ENCODE measurements at regions not wholly inside any gene's neighbourhood (a gene's known extent, or its start where the extent isn't known, plus 50 kb on each side); places are given as distances from the start of the nearest gene placed in this dataset.

GRCh38 chr1:239819096-239819495 is 272.6 kb upstream of the FMN2 start:
- ATAC-seq: no peak
- ChIA-PET CTCF (interaction anchor here (0.6 to 2.8 kb wide), 6 partner anchors 65 to 234 kb away, joined by 3 to 15 read pairs (median 4); no protein-coding TSS in a partner anchor), POLR2A (interaction anchor here (1.0 kb wide), 1 partner anchor 99 kb away, joined by 3 read pairs; no protein-coding TSS in a partner anchor)
- H3K4me1 Mint-ChIP-seq (ENCODE audit: low read depth): peaks cover 4% of the 10 kb centered on the region
- no peak overlapping the region for H3K27ac Mint-ChIP-seq
- no peaks in the 10 kb centered on the region for H3K27me3 Mint-ChIP-seq (ENCODE audit: low read depth)
- no peaks in the 10 kb centered on the region for H3K36me3 Mint-ChIP-seq (ENCODE audit: low read depth)
- peak; percentile 27 for DNase-seq
- H3K4me3 Mint-ChIP-seq: no peak overlapping the region
- H3K9me3 Mint-ChIP-seq (ENCODE audit: insufficient read depth): no peaks in the 10 kb centered on the region

- DNase-seq (no peak), ATAC-seq (no peak)
- no peaks in the 10 kb centered on the region for H3K36me3 Mint-ChIP-seq (ENCODE audit: low read depth)
- no peaks in the 10 kb centered on the region for H3K9me3 Mint-ChIP-seq (ENCODE audit: insufficient read depth)
- H3K27me3 Mint-ChIP-seq (ENCODE audit: low read depth): no peaks in the 10 kb centered on the region
- CTCF ChIA-PET: interaction anchor here (0.6 to 1.4 kb wide), 4 partner anchors 78 to 235 kb away, joined by 3 to 5 read pairs (median 4); no protein-coding TSS in a partner anchor
- no peaks in the 10 kb centered on the region for H3K4me1 Mint-ChIP-seq (ENCODE audit: low read depth)
- no peak overlapping the region for H3K4me3 Mint-ChIP-seq
- H3K27ac Mint-ChIP-seq: no peak overlapping the region
- POLR2A ChIA-PET: interaction anchor here (1.0 kb wide), 1 partner anchor 100 kb away, joined by 3 read pairs; no protein-coding TSS in a partner anchor
These were observed 271.9 kb upstream of the FMN2 start for GRCh38 chr1:239819756-239820250.

- Mint-ChIP-seq H3K4me3 (no peak overlapping the region), H3K36me3 (ENCODE audit: low read depth) (no peaks in the 10 kb centered on the region), H3K27ac (no peak overlapping the region), H3K9me3 (ENCODE audit: insufficient read depth) (no peaks in the 10 kb centered on the region), H3K4me1 (ENCODE audit: low read depth) (no peaks in the 10 kb centered on the region), H3K27me3 (ENCODE audit: low read depth) (no peaks in the 10 kb centered on the region)
- ATAC-seq (no peak), DNase-seq (no peak)
- ChIA-PET POLR2A (no interaction called here), CTCF (no interaction called here)
These were observed 267.8 kb upstream of the FMN2 start for GRCh38 chr1:239823852-239824251.

- Mint-ChIP-seq H3K36me3 (ENCODE audit: low read depth) (no peaks in the 10 kb centered on the region), H3K27ac (no peak overlapping the region), H3K27me3 (ENCODE audit: low read depth) (no peaks in the 10 kb centered on the region), H3K4me1 (ENCODE audit: low read depth) (no peaks in the 10 kb centered on the region), H3K9me3 (ENCODE audit: insufficient read depth) (no peaks in the 10 kb centered on the region), H3K4me3 (no peak overlapping the region)
- ChIA-PET POLR2A (no interaction called here), CTCF (no interaction called here)
- no peak for ATAC-seq
- no peak for DNase-seq
These were observed 265.5 kb upstream of the FMN2 start for GRCh38 chr1:239826211-239826610.

- no peak overlapping the region for H3K27ac Mint-ChIP-seq
- no peaks in the 10 kb centered on the region for H3K27me3 Mint-ChIP-seq (ENCODE audit: low read depth)
- ChIA-PET POLR2A (no interaction called here), CTCF (no interaction called here)
- DNase-seq: no peak
- H3K36me3 Mint-ChIP-seq (ENCODE audit: low read depth): no peaks in the 10 kb centered on the region
- no peak overlapping the region for H3K4me3 Mint-ChIP-seq
- H3K4me1 Mint-ChIP-seq (ENCODE audit: low read depth): no peaks in the 10 kb centered on the region
- no peak for ATAC-seq
- no peaks in the 10 kb centered on the region for H3K9me3 Mint-ChIP-seq (ENCODE audit: insufficient read depth)
These were observed 264.9 kb upstream of the FMN2 start for GRCh38 chr1:239826736-239827135.

GRCh38 chr1:239829535-239829934 is 262.1 kb upstream of the FMN2 start:
- Mint-ChIP-seq H3K4me3 (no peak overlapping the region), H3K27ac (no peak overlapping the region), H3K27me3 (ENCODE audit: low read depth) (no peaks in the 10 kb centered on the region), H3K36me3 (ENCODE audit: low read depth) (no peaks in the 10 kb centered on the region), H3K4me1 (ENCODE audit: low read depth) (peaks cover 2% of the 10 kb centered on the region), H3K9me3 (ENCODE audit: insufficient read depth) (no peaks in the 10 kb centered on the region)
- DNase-seq (no peak), ATAC-seq (no peak)
- POLR2A ChIA-PET: no interaction called here
- CTCF ChIA-PET: no interaction called here

- H3K27me3 Mint-ChIP-seq (ENCODE audit: low read depth): no peaks in the 10 kb centered on the region
- ATAC-seq: no peak
- H3K36me3 Mint-ChIP-seq (ENCODE audit: low read depth): no peaks in the 10 kb centered on the region
- DNase-seq: no peak
- H3K9me3 Mint-ChIP-seq (ENCODE audit: insufficient read depth): no peaks in the 10 kb centered on the region
- peaks cover 2% of the 10 kb centered on the region for H3K4me1 Mint-ChIP-seq (ENCODE audit: low read depth)
- H3K4me3 Mint-ChIP-seq: no peak overlapping the region
- CTCF ChIA-PET: no interaction called here
- H3K27ac Mint-ChIP-seq: no peak overlapping the region
- POLR2A ChIA-PET: no interaction called here
These were observed 259.9 kb upstream of the FMN2 start for GRCh38 chr1:239831577-239832355.

GRCh38 chr1:239833723-239834122 is 258.0 kb upstream of the FMN2 start:
- Mint-ChIP-seq H3K9me3 (ENCODE audit: insufficient read depth) (no peaks in the 10 kb centered on the region), H3K4me1 (ENCODE audit: low read depth) (peaks cover 2% of the 10 kb centered on the region), H3K27ac (no peak overlapping the region), H3K27me3 (ENCODE audit: low read depth) (no peaks in the 10 kb centered on the region), H3K4me3 (no peak overlapping the region), H3K36me3 (ENCODE audit: low read depth) (no peaks in the 10 kb centered on the region)
- DNase-seq: no peak
- ATAC-seq: no peak
- ChIA-PET CTCF (no interaction called here), POLR2A (no interaction called here)

- H3K27me3 Mint-ChIP-seq (ENCODE audit: low read depth): no peaks in the 10 kb centered on the region
- no peak overlapping the region for H3K27ac Mint-ChIP-seq
- no peak overlapping the region for H3K4me3 Mint-ChIP-seq
- peaks cover 2% of the 10 kb centered on the region for H3K4me1 Mint-ChIP-seq (ENCODE audit: low read depth)
- no peaks in the 10 kb centered on the region for H3K36me3 Mint-ChIP-seq (ENCODE audit: low read depth)
- ChIA-PET POLR2A (no interaction called here), CTCF (no interaction called here)
- DNase-seq: no peak
- no peaks in the 10 kb centered on the region for H3K9me3 Mint-ChIP-seq (ENCODE audit: insufficient read depth)
- ATAC-seq: no peak
These were observed 255.7 kb upstream of the FMN2 start for GRCh38 chr1:239835946-239836440.

- ATAC-seq: no peak
These were observed 251.3 kb upstream of the FMN2 start for GRCh38 chr1:239840336-239840735.

GRCh38 chr1:239840790-239841189 is 250.9 kb upstream of the FMN2 start:
- no peaks in the 10 kb centered on the region for H3K4me1 Mint-ChIP-seq (ENCODE audit: low read depth)
- ATAC-seq (no peak), DNase-seq (no peak)
- H3K36me3 Mint-ChIP-seq (ENCODE audit: low read depth): no peaks in the 10 kb centered on the region
- no peak overlapping the region for H3K4me3 Mint-ChIP-seq
- no peaks in the 10 kb centered on the region for H3K9me3 Mint-ChIP-seq (ENCODE audit: insufficient read depth)
- CTCF ChIA-PET: no interaction called here
- H3K27me3 Mint-ChIP-seq (ENCODE audit: low read depth): no peaks in the 10 kb centered on the region
- H3K27ac Mint-ChIP-seq: no peak overlapping the region
- POLR2A ChIA-PET: no interaction called here

More at GRCh38 chr1:239840336-239840735, 251.3 kb upstream of the FMN2 start:
- no peaks in the 10 kb centered on the region for H3K27me3 Mint-ChIP-seq (ENCODE audit: low read depth)
- H3K9me3 Mint-ChIP-seq (ENCODE audit: insufficient read depth): no peaks in the 10 kb centered on the region
- POLR2A ChIA-PET: no interaction called here
- no peak overlapping the region for H3K4me3 Mint-ChIP-seq
- CTCF ChIA-PET: no interaction called here
- no peak for DNase-seq
- no peak overlapping the region for H3K27ac Mint-ChIP-seq
- no peaks in the 10 kb centered on the region for H3K36me3 Mint-ChIP-seq (ENCODE audit: low read depth)
- no peaks in the 10 kb centered on the region for H3K4me1 Mint-ChIP-seq (ENCODE audit: low read depth)

- Mint-ChIP-seq H3K4me3 (no peak overlapping the region), H3K27ac (no peak overlapping the region), H3K4me1 (ENCODE audit: low read depth) (no peaks in the 10 kb centered on the region), H3K36me3 (ENCODE audit: low read depth) (no peaks in the 10 kb centered on the region), H3K27me3 (ENCODE audit: low read depth) (no peaks in the 10 kb centered on the region), H3K9me3 (ENCODE audit: insufficient read depth) (no peaks in the 10 kb centered on the region)
- ChIA-PET POLR2A (no interaction called here), CTCF (no interaction called here)
- DNase-seq: no peak
- no peak for ATAC-seq
These were observed 250.1 kb upstream of the FMN2 start for GRCh38 chr1:239841631-239842030.
